ENCODE measurements at regions not wholly inside any gene's neighbourhood (a gene's known extent, or its start where the extent isn't known, plus 50 kb on each side); places are given as distances from the start of the nearest gene placed in this dataset.

DNA sequence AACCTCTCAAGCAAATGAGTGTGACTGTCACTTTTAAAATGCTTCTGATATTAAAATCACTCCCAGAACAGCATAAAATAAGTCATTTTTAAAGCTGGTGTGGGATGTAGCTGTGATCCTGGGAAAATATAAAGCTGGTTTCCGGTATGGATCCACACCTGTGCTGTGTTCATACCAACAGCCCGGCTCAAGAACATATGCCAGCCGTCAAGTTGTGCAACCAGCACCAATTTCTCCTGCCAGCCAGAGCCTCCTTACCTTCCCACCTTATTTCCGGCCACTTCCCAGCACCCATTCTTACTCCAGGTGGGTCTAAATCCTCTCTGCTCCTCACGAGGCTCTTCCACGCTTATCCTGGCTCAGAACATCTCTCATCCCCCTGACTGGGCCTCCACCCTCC, 50.9 kb upstream of the RPS6KA2 start:
- 88 to 92% methylated on average over 6 of the region's 6 CpGs for WGBS, 2 donors
- DNase-seq: no peak
- Histone ChIP-seq H3K9me3 (no peaks in the 10 kb centered on the region), H3K27me3 (no peaks in the 10 kb centered on the region), H3K27ac (no peak overlapping the region), H3K4me1 (peaks cover 0 to 15% (median 0%) of the 10 kb centered on the region in 4 donors), H3K36me3 (no peaks in the 10 kb centered on the region), H3K4me3 (no peak overlapping the region)
- intact Hi-C loops (cut with DNase I): no loop called here
- TF ChIP-seq EP300 (IDR thresholded peaks at IDR 0.05) (no peak), POLR2A (IDR thresholded peaks at IDR 0.05) (no peak), CTCF (IDR thresholded peaks at IDR 0.05) (no peak), POLR2AphosphoS5 (IDR thresholded peaks at IDR 0.05) (no peak)
